ENCODE measurements at regions not wholly inside any gene's neighbourhood (a gene's known extent, or its start where the extent isn't known, plus 50 kb on each side); places are given as distances from the start of the nearest gene placed in this dataset.

- H3K27me3 ChIP-seq (ENCODE audit: low read depth), result no peaks in the 10 kb centered on the region
- H3K4me3 ChIP-seq, result no peak overlapping the region
- H3K9me3 ChIP-seq, result no peaks in the 10 kb centered on the region
- no peaks in the 10 kb centered on the region for H3K36me3 ChIP-seq
- DNase-seq (no peak), ATAC-seq (no peak)
- intact Hi-C loops (cut with DNase I), result no loop called here
- TF ChIP-seq, protein P1, sequence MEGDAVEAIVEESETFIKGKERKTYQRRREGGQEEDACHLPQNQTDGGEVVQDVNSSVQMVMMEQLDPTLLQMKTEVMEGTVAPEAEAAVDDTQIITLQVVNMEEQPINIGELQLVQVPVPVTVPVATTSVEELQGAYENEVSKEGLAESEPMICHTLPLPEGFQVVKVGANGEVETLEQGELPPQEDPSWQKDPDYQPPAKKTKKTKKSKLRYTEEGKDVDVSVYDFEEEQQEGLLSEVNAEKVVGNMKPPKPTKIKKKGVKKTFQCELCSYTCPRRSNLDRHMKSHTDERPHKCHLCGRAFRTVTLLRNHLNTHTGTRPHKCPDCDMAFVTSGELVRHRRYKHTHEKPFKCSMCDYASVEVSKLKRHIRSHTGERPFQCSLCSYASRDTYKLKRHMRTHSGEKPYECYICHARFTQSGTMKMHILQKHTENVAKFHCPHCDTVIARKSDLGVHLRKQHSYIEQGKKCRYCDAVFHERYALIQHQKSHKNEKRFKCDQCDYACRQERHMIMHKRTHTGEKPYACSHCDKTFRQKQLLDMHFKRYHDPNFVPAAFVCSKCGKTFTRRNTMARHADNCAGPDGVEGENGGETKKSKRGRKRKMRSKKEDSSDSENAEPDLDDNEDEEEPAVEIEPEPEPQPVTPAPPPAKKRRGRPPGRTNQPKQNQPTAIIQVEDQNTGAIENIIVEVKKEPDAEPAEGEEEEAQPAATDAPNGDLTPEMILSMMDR (IDR thresholded peaks at IDR 0.05), result no peak
- no peak overlapping the region for H3K27ac ChIP-seq
- no peaks in the 10 kb centered on the region for H3K4me1 ChIP-seq
These were observed 69.2 kb upstream of the TCF7L2 start for GRCh38 chr10:112880633-112881530.

- Histone ChIP-seq H3K27ac (no peak overlapping the region), H3K36me3 (no peaks in the 10 kb centered on the region), H3K4me1 (no peaks in the 10 kb centered on the region), H3K9me3 (no peaks in the 10 kb centered on the region), H3K4me3 (no peak overlapping the region), H3K27me3 (ENCODE audit: low read depth) (no peaks in the 10 kb centered on the region)
- ATAC-seq, result no peak
- intact Hi-C loops (cut with DNase I), result no loop called here
- no peak for DNase-seq
- TF ChIP-seq, protein P1 (IDR thresholded peaks at IDR 0.05), result no peak
These were observed 66.5 kb upstream of the TCF7L2 start for GRCh38 chr10:112883360-112884178.

- DNase-seq (no peak), ATAC-seq (no peak)
- H3K36me3 ChIP-seq, result no peaks in the 10 kb centered on the region
- no peak overlapping the region for H3K27ac ChIP-seq
- H3K4me1 ChIP-seq, result no peaks in the 10 kb centered on the region
- TF ChIP-seq, protein P1 (IDR thresholded peaks at IDR 0.05), result no peak
- intact Hi-C loops (cut with DNase I), result no loop called here
- no peaks in the 10 kb centered on the region for H3K27me3 ChIP-seq (ENCODE audit: low read depth)
- H3K9me3 ChIP-seq, result no peaks in the 10 kb centered on the region
- H3K4me3 ChIP-seq, result no peak overlapping the region
These were observed 65.9 kb upstream of the TCF7L2 start for GRCh38 chr10:112884179-112884504.

GRCh38 chr10:112886463-112886862, 63.6 kb upstream of the TCF7L2 start:
- no peaks in the 10 kb centered on the region for H3K4me1 ChIP-seq
- TF ChIP-seq, protein P1 (IDR thresholded peaks at IDR 0.05), result no peak
- ATAC-seq, result no peak
- no peaks in the 10 kb centered on the region for H3K9me3 ChIP-seq
- no peak overlapping the region for H3K4me3 ChIP-seq
- intact Hi-C loops (cut with DNase I), result no loop called here
- no peaks in the 10 kb centered on the region for H3K27me3 ChIP-seq (ENCODE audit: low read depth)
- no peaks in the 10 kb centered on the region for H3K36me3 ChIP-seq
- no peak for DNase-seq
- no peak overlapping the region for H3K27ac ChIP-seq

DNA sequence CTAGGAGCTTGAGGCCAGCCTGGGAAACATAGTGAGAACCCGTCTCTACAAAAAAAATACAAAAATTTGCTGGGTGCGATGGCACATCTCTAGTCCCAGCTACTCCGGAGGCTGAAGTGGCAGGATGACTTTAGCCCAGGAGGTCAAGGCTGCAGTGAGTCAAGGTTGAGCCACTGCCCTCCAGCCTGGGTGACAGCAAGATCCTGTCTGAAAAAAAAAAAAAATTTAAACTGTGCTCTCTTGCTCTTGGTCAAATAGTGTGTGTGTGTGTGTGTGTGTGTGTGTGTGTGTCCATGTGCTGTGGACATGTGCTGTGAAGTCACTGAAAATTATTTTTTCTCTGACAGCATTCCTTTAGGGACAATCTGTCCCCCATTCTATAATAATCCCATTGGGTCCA, 62.1 kb upstream of the TCF7L2 start:
- intact Hi-C loops (cut with DNase I), result no loop called here
- no peaks in the 10 kb centered on the region for H3K4me1 ChIP-seq
- H3K36me3 ChIP-seq, result no peaks in the 10 kb centered on the region
- H3K9me3 ChIP-seq, result no peaks in the 10 kb centered on the region
- ATAC-seq (no peak), DNase-seq (no peak)
- no peak overlapping the region for H3K4me3 ChIP-seq
- H3K27ac ChIP-seq, result no peak overlapping the region
- TF ChIP-seq, protein P1 (IDR thresholded peaks at IDR 0.05), result no peak
- no peaks in the 10 kb centered on the region for H3K27me3 ChIP-seq (ENCODE audit: low read depth)
